HG03060 (cell line): ENCODE measurements at regions not wholly inside any gene's neighbourhood (a gene's known extent, or its start where the extent isn't known, plus 50 kb on each side); places are given as distances from the start of the nearest gene placed in this dataset.

Experiments
- ATAC-seq: cut with Tn5 transposase; IDR thresholded peaks from one replicate; pipeline ENCODE4 v1.9.1; 2021; ENCODE audit warnings: low read depth, moderate number of reproducible peaks; ENCODE audit not compliant: unreplicated experiment

DNA sequence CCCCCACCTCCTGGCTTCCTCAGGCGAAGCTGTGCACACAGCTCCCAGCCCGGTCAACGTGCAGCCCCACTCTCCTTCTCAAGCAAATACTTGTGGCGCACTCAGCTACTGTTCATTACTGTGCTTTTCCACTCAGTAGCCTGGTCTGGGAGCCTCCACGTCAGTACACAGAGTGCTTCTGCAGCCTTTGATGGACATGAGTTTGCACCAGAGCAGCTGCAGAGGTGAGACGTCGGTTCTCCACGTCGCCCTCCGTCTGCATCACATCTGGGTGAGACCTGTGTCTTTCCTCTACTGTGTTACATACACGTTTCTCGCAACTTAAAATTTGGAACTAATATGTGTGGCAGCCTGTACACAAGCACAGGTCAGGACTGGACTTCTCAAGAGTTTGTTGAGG, 334.3 kb downstream of the C16orf95 start:
- ATAC-seq = no peak

DNA sequence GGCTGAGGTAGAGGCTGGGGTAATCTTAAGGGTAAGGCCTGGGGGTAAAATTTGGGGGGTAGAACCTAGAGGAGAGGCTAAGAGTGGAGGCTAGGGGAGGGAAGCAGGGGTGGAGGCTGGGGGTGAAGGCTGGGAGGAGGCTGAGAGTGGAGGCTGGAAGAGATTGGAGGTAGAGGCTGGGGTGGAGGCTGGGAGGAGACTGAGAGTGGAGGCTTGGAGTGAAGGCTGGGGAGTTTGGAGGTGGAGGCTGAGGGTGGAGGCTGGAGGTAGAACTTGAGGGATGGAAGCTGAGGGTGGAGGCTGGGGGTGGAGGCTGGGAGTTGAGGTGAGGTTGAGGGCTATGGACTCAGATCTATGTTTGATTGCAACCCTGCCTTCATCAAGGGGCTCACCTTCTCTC, 333.6 kb downstream of the C16orf95 start:
- ATAC-seq = no peak

DNA sequence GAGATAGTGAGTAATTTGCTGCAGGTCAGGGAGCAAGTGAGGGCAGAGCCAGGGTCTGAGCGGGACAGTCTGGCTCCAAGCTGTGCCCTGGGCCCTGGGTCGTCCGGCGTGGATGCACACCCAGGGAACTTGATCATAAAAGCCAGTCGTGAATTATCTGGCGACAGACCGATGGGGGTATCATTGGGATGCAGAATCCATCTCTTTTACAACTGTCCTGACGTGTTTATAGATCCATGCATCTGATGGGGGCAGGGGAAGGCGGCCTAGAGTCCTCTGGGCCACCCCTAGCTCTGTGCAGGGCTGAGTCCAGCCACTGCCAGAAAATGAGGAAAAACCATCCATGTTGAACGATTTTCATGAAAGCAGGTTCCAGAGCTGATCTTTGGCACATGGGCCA, 332.8 kb downstream of the C16orf95 start:
- ATAC-seq = no peak

DNA sequence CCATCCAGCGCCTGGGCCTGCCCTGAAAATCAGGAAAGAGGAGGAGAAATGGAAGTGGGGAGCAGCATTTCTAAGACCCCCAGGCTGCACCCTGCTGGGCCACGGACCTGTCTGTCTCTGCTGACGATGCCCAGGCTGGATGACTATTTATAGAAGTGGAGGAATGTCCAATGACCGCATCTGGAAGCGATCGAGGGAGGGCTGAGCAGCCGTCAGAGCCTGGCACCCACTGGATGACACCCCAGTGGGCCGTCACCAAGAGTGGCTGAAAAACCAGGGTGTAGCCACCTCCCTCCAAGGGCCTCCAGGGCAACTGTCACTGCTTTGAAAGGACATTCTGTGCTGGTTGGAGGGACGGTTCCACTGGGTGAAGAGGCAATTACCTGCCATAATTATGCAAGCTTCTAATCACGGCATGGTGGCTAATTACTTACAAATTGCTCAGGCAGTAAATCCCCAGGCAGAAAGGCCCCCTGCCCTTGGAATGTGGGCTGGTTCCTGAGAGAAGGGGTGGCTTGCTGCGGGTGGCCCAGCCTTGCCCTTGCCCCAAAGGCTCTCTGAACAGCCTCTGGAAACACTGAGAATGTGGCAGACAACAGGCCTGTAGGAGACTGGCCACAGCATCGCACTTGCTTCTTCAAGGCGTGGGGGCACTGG, 332.1 kb downstream of the C16orf95 start:
- no peak for ATAC-seq

DNA sequence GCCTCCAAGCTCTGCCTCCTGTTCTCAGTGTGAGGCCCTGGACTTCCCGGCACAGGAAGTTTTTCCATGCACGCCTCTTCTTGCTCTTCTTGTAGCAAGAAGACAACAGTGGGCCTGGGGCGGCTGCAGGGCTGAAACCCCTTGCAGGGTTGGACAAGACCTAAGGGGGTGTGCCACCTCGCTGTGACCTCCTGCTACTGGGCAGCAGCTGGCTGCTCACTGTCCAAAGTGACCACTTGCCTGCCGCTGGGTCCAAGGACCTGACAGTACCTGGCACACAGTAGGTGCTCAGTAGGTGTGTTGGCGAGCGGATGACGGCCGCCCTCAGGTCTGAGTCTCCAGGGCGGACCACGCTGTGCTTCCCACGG, 331.6 kb downstream of the C16orf95 start:
- no peak for ATAC-seq

DNA sequence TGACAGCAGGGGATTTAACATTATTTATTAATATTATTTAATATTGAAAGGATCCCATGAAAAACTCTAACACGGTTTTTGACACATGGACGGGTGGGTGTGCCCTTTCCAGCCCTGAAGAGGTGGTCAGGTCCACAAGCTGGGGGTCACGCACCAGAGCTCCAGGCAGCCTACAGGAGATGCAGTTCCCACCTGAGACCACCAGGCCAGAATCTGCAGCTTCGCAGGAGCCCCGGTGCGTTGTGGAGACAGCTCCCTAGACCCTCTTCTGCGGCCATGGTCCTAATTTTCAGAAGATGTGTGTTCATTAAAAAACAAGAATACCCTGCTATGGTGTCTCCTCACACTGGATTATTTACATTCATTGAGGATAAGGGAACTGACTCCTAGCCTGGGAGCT, 331.1 kb downstream of the C16orf95 start:
- no peak for ATAC-seq

DNA sequence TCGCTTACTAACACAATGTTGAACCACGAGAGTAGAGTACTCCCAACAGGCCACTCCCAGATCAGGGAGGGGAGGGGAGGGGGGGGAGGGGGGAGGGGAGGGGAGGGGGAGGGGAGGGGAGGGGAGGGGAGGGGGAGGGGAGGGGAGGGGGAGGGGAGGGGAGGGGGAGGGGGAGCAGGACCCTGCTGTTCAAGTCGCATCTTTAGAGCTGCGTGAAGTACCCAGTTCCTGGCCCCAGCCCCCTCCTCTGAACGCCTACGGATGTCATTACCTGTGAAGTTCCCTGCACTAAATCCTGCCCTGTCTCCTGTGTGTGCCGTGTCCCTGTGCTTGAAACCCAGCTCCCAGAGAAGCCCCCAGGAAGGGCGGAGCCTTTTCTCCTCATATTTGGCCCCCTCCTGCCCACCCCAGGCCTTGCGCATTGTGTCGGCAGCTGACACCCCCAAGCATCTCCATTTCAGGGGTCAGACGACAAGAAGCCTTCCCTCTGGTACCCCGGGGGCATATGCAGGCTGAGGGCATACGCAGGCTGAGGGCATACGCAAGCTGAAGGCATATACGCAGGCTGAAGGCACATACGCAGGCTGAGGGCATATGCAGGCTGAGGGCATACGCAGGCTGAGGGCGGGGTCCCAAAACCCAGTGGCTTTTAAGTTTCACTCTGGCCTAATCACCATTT, 330.2 kb downstream of the C16orf95 start:
- ATAC-seq = no peak

DNA sequence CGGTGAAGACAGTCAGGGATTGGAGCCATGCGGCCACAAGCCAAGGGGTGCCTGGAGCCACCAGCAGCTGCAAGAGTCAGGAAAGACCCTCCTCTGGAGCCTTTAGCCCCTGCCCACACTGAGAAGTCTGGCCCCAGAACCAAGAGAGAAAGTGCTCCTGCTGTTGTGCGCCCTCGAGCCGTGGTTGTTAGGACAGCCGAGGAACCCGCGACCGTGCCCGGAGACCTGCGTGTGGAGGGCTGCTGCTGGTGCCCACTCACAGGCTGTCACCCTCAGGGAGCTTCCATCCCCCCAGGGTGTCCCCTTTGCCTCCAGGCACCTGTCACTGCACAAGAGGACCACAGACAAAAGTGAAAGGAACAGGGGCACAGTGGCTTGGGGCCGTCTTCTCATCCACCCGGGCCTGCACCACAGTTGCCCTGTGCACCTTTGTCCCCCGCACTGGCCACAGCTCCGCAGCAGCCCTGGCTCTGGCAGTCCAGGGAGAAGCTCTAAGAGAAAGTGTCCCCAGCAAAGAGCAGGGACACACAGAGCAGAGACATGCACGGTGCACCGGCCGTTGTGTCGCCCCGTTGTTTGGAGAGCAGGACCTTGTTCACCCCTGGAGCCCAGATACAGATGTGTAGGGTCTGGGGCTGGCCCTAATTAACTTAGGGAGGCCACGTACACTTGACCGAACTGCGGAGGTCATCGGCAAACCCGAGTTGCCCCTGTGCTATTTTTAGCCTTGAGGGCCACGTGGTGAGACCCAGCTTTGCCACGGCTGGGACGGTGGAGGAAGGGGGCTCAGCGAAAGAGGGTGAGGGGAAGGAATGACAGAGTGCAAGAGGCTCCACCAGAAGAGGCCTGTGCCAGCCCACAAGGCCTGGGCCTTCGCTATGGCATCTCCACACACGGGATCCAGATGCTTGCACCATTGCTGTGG, 329.2 kb downstream of the C16orf95 start:
- no peak for ATAC-seq

DNA sequence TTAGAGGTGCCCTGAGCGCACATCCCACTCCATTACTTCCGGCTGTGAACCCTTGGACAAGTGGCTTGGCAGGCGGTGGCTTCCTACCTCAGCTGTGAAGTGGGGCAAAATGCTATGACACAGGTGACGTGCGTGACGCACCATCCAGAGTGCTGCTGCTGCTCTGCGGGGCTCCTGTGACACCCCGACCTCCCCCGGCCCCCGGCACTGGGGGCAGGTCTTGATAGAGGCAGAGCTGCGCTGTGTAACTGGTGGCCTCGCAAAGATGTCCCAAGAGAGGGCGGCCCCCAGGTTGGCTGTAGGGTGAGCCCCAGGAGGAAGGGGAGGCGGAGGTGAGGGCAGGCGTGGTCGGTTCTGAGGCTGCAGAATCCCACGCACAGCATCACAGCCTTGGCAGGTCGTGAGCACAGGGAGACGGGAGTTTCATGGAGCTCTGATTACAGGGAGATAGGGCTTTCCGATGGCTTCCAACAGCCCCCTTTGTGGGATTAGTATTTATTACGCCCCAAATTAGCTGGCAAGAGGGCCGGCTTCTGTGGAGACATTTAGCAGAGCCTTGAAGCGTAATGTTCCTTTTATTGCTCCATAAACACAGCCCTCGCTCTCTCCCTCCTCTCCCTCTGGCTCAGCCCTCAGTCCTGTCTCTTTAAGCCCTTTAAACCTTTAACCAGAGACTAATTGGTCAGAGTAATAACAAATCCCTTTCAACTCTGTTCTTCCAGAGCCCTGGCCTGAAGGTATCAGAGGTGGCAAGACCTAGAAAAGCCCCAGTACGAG, 328.1 kb downstream of the C16orf95 start:
- no peak for ATAC-seq

DNA sequence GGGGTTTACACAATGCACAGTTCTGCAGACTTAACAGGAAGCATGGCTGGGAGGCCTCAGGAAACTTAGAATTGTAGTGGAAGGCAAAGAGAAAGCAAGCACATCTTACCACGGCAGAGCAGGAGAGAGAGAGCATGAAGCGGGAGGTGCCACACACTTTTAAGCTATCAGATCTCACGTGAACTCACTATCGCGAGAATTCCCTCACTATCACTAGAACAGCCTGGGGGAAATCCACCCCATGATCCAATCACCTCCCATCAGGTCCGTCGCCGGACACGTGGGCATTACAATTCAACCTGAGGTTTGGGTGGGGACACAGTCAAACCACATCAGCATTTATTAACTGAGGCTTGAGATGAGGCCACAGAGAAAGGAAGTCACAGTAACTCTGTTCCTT, 326.7 kb downstream of the C16orf95 start:
- no peak for ATAC-seq

DNA sequence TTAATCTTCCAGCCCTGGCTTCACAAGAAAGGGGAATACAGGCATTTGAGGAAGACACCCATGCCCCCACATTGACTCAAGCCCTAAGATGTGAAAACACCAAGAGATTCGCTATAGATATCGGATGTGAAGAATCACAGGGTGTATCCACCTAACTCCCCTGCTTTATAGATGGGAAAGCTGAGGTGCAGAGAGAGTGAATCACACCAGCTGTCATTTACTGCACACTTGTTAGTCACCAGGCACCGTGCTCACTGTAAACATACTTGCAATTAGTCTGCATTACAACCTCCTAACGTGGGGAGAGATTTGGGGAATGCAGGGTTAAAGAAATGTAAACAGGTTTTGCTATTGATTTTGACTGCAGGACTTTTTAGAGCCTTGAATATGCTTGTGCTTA, 325.5 kb downstream of the C16orf95 start:
- ATAC-seq = no peak

DNA sequence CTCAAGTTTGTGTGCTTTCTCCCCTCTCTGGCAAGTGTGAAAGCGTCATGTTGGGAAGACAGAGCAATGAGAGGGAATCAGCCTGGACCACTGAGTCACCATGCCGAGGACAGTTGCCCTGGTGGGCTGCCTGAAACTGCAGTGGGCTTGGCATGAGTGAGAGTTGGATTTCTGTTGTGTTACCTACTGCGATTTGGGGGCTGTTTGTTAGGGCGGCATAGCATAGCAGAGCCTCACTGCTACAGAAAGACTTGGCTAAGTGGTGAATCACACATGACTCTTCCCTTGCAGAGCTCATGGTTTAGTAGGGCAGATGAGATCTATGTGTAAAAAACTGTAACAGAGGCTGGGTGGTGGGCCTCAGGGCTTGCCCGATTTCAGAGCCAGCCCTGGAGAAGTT, 324.6 kb downstream of the C16orf95 start:
- no peak for ATAC-seq

DNA sequence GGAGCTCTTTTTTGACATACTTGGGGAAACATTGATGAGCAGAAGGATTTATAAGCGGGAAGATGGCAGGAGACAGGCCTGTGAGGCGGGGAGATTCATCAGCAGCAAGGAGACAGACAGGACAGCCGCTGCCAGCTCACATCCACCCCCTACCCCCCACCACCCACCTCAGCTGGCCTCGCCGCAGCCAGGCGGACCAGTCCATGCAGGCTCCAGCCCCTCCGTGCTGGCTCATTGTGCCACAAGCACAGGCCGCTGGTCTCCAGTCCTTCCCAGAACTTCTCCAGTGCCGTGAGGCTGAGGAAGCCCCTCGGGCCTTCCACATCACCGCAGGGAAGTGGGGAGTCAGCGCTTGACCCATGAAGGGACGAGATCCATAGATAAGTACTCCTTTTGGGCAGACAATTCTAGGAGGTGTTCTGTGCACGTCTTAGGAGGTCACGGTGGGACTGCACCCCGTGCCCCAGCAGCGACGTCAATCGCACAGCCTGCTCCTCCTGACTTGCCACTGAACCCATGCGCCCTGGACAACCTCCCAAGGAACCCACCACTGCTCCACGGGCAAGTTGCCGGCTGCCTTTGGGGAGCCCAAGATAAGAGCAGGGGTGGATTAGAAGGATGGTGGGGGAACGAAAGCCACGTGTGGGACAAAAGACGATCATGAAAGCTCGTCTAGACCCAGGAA, 323.6 kb downstream of the C16orf95 start:
- ATAC-seq = no peak

DNA sequence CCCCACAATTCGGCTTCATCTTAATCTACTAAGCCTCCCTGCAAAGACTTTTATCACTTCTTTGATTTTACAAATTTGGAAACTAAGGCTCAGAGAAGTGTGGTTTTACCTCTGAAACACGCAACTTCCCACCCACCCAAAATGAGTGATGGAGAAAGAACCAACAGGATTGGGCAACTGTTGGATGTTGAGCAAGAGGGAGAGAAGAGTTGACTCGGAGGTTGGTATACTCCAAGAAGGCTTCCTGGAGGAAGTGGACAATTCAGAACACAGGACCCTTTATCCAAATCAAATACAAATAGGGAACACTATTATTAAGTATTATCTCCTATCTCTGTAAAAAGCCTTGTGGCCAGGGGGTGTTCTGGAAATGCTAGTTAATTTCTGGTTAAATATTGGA, 323.0 kb downstream of the C16orf95 start:
- ATAC-seq = no peak

DNA sequence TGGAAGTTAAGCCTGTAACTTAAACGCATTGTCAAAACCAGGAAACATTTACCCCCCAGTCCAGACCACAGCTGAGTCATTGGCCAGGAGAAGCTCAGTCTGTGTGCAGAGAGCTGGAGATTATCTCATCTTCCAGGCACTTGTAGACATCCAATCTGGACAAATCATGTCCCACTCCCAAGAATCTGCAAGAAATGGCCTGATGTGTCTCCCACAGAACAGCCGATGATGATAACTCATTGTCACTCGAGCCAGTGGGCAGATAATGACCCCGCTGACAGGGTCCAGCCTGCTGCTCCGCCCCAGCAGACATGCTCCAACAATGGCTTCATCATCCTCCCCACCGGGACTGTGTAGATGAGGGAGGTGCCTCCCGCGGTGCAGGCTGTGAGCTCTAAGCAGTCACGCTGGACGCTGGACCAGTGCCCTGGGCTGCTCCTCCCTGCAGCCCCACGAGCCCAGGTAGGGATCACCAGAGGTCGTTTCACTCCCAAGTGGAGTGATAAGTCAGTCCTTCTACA, 322.5 kb downstream of the C16orf95 start:
- ATAC-seq = no peak

DNA sequence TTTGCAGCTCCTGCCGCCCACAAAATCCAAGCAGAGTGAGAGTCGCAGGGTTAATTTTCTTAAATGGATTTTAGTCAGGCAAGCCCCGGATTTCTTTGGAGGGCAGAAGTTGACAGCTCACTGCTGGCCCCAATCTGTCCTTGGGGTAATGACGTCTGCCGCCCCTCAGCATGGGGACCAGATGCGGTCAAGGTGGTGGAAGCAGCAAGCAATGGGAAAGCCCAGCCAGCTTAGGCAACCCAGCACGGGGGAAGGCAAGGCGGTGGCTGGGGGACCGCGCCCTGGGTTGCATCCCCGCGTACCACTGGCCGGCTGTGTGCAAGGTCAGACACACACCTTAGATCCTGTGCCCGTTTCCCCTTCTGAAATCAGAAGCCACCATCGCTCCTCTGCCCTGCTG, 321.7 kb downstream of the C16orf95 start:
- ATAC-seq = no peak

DNA sequence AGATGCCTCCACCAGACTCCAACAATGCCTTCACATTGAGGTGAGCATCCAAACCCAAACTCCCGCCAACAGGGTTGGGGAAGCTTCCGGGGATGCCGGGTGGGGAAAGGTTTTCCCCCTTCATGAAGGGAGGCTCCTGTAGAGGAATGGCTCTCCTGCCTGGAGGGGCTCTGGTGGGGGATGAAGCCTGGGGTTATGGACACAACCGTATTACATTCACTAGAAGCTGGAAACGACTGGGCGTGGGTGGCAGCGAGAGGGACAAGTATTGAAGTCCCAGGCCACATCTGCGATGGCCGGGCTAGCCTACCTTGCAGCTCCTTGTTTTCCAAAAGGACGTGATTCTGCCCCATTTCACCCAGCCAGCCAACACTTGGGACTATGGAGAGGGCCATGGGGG, 321.1 kb downstream of the C16orf95 start:
- ATAC-seq = no peak

DNA sequence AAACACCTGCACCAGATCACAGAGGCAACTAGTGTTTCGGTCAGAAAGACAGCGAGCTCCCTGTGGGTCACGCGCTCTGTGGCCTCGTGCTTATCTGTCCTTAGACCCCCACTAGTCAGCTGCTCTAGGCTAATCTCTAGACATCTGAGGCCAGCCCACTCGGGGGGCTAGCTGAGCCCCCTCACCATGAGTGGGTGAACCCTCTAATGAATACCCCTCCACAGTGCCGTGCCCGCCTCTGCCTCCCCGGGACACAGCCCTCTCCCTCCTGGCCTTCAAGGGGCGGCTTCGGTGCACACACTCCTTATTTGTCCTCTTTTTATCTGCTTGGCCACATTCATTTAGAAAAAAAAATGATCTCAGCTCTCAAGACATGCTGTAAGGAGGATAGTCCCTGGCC, 320.1 kb downstream of the C16orf95 start:
- ATAC-seq = no peak

DNA sequence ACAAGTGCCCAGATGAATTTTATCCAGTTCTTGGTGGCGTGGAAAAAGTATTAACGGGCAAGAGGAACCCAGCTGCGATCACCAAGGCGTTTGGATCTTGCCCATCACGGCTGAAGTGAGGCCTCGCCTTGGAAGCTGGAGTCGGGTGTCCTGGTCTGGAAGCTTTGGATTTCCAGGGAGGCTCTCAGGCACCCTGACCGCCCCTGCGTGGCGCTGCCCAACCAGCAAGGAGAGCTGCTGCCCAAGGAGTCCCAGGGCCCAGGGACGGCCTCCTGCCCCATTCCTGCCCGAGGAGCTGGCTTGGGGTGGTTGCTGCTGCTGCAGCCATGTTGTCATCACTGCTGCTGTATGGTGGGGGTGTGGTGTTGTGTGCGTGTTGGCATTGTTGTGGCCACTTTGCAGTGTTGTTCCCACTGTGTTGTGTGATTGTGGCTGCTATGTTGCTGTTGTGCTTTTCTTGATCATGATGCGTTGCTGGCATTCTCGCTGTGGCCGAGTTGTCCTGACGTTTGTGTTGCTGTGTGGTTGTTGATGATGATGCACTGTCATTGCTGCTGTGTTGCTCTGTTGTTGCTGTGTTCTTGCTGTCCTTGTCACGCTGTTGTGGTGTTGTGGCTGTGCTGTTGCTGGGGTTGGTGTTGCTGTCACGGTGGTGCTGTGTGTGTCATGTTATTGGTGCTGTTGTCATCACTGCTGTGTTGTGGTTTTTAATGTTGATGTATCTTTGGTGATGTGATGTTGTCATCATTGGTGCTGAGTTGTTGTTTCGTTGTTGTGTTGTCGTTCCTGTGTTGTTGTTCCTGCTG, 318.8 kb downstream of the C16orf95 start:
- ATAC-seq = no peak
